SW480 (cell line): ENCODE measurements at regions not wholly inside any gene's neighbourhood (a gene's known extent, or its start where the extent isn't known, plus 50 kb on each side); places are given as distances from the start of the nearest gene placed in this dataset.

Experiments used
- DNase-seq: peaks from one replicate; pipeline ENCODE4 v3.0.0-alpha.2; 2016; ENCODE audit warnings: low spot score

GRCh38 chr13:29713839-29714238 is 118.4 kb upstream of the SLC7A1 start:
- DNase-seq = no peak

- no peak for DNase-seq
Measured at GRCh38 chr13:29711776-29712175, 116.3 kb upstream of the SLC7A1 start.

GRCh38 chr13:29710511-29710910 is 115.0 kb upstream of the SLC7A1 start:
- DNase-seq = no peak

- no peak for DNase-seq
Measured at GRCh38 chr13:29709407-29710069, 114.0 kb upstream of the SLC7A1 start.

DNA sequence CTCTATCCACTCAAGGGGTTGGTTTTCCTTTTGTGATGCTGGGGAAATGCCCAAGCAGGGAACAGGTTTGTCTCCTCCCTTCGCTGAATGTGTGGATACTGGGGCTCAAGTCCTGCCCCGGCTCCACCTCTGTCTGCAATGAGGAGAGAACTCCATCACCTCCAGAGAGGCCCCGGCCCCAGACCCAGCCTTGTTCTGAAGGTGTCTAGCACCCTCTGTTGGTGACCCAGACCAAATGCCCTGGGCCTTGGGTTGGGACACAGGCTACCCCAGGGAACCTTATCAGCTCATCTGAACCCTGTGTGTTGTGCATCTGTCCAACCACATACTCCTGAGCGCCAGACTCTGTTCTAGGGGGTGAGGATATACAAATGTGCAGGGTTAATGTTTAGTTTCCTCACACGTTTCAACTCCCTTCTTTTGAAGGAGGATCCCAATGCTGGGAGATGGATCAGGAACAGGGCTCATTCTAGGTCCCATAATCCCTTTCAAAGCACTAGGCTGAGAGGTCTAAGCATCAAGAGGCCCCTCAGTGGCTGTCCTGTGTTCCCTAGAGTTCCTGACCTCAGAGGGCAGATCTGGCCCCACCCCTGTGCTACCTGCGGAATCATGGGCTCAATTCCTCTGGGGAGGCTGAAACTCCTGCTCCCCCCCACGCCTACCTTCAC is 112.5 kb upstream of the SLC7A1 start:
- DNase-seq = peak; percentile 44

DNA sequence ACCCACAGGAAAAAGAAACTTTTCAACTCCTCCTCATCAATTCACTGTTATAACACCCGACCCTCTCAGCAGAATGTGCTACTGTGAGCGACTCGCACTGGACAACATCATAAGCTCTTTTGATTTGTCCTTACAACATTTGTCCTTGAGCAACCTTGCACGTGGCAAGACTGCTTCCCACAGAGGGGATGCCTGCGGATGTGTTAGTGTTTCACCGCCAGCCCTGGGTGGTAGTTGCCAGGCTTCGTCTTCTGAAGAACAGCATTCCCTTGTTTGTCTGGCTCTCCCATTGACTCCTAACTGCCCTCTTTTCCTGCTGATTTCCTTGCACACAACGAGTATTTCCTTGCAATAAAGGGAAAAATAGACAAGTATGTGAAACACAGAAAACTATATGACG is 111.4 kb upstream of the SLC7A1 start:
- DNase-seq = no peak

DNA sequence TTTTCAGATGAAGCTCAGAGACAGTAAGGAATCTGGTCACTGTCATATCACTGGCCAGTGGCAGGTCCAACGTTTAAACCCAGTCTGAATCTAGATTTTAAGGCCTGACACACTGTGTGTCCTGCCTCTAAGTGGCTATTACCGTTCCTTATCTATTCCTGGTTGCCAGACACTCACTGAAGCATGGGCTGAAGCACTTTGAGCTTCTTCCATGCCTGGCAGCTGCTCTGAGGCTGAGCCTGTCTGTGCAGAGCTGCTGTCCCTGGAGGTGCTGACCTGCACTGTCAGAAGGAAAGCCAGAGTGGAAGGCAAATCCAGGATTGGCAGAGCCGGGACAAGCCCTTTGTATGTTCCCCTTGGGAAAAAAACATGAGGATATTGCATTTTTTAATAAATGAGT is 109.2 kb upstream of the SLC7A1 start:
- DNase-seq = no peak

DNA sequence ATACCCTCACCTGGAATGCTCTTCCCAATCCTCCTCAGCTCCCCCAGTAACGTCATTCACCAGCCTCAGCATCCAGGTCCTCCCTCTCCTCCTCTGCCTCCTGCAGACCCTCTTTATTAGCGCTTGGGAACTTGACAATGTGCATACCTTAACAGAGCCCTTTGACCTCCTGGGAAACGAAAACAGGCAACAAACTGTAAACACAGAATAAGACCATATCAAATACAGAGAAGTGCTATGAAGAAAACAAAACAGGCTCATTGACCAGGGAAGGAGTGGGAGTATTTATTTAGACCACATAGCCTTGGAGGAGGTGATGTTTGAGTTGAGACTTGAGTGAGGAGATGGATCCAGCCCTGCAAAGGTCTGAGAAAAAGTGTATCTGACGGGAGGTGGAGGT is 107.9 kb upstream of the SLC7A1 start:
- no peak for DNase-seq

- no peak for DNase-seq
Measured at GRCh38 chr13:29702912-29703351, 107.4 kb upstream of the SLC7A1 start.

- DNase-seq = no peak
Measured at GRCh38 chr13:29698106-29698505, 102.6 kb upstream of the SLC7A1 start.

DNA sequence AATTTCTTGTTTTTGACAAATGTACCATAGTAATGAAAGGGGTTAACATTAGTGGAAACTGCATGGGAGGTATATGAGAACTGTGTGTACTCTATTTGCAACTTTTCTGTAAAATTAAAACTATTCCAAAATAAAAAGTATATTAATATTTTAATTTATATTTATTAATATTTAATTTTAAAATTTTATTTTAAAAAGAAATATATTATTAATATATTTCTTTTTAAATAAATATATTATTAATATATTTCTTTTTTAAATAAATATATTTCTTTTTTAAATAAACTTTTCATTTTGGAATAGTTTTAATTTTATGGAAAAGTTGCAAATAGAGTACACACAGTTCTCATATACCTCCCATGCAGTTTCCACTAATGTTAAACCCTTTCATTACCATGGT is 101.1 kb upstream of the SLC7A1 start:
- DNase-seq = no peak

DNA sequence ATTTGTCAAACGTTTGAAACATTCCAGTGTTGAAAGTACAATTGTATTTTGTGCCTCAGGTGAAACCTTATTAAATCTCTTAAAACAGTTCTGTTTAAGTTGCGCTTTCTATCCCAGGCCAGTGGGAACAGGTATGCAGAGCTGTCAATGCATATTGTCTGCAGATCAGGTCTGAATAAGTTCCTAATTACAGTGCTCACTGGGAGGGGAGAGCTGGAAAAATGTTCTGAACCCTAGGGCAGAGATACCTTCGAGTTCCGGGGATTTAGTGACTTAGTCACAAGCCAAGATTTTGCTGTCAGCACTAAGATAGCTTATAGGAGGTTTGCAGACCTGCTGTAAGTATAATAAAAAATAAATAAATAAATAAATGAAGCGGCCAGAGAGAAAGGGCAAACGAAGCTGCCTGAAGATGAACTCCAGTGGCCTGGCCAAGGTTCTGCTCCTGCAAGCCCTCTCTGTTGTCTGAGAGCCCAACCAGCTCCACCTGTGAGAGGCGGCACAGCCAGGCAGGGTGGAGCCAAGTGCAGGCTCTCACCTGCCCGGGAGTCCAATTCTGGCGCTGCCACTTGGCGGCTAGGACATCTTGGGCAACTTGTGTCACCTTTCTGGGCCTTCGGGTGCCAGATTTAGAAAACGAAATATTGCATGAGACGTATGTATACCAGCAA is 97.9 kb upstream of the SLC7A1 start:
- DNase-seq = no peak

DNA sequence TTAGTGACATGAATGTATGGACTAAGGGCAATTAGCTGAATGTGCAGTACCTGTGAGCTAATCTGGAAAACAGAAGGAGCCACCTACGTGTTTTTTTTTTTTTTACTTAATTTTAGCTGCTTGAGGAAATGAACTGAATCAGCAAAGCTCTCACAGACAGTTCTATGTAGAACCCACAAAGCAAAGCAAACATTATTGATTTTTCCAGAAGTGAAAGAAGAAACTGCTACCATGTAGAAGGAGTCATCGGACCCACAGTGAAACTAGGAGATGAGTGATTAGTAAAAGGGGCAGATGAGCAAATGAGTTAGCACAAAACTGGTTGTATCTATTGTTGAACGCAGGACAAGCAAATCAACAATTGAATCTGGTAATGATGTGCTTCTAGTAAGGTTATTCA is 94.1 kb upstream of the SLC7A1 start:
- no peak for DNase-seq

DNA sequence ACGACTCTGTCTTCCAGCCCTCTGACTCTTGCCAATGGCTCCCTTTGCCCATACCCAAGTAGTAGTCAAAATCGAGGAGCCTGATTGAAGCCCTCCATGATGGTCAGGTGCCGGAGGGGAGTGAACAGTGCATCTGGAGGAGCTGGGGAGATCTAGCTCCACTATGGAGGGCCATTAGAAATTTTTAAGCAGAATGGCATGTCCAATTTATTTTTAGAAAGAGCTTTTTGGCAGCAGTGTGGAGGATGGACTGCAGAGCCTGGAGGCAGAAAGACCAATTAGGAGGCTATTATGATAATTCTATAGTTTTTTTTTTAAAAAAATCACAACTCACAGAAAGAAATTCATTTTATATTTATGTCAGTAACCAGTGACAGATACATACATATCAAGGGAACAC is 92.7 kb upstream of the SLC7A1 start:
- no peak for DNase-seq

DNA sequence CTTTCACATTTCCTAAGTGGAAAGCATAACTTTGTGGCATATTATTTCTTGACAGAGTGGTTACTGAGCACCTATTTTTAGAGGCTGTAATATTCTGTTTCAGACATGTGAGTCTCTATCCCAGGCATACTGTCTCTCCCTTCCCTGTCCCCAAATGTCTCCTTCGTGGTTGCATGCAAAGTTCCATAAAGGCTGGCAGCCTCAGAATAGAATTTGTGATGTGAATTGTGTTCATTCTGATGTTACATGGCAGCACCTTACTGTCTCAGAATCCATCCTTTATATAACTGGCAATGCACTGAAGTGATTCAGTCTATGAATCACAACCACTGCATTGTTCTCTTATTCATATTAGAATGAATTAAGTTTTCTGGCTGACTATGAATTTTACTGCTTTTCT is 89.0 kb upstream of the SLC7A1 start:
- DNase-seq = no peak

DNA sequence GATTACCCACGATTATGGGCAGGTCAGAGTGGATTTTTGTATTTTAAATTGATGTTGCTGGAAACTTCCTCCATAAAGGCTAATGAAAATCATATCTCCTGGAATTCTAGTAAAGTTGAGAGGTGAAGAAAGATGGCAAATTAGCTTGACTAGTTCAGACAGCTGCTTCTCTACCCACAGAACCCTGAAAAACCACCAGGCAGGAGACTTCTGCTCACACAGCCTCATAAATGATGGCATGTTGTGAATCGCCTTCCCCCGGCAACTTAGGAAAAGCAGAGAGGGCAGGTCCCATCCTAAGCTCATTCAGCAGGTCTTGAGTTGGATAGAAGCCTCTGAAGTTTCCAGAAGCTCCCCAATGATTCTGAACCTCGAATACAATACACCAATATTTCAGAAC is 87.6 kb upstream of the SLC7A1 start:
- no peak for DNase-seq

DNA sequence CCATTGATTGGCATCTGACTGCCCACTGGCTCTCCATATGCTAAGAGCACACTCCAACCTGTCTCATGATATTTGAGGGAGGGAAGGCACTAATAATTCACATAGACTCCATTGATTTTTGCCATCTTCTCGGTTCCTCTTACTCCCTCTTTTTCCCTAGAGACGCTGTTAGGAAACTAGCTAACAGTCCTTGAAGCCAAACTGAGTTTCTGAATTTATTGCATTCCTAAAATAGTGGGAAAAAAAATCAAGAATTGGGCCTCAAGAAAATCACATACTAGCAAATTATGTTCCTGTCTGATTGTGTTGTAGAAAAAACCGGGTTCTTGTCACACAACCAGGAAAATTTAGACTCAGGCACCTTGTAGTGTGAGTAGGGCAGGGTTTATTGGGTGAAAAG is 86.4 kb upstream of the SLC7A1 start:
- no peak for DNase-seq

- DNase-seq = no peak
Measured at GRCh38 chr13:29679396-29680053, 84.0 kb upstream of the SLC7A1 start.

DNA sequence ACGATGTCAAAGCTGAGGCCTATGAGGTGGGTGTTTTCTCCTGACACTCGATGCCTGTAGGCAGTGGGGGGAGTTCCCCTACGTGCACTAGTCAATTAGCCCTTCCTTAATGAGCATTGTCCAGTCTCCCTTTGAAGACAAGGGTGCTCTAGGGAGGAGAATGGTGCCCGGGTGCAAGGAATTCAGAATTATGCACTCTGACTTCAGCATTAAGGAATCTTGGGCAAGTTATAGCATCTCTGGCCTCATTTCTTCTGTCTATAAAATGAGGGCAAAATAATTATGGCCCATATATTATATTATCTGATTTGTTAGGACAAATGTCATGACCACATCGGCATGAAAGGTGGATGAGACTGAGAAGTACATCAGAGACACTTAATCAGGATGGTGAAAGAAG is 82.1 kb upstream of the SLC7A1 start:
- DNase-seq = no peak

DNA sequence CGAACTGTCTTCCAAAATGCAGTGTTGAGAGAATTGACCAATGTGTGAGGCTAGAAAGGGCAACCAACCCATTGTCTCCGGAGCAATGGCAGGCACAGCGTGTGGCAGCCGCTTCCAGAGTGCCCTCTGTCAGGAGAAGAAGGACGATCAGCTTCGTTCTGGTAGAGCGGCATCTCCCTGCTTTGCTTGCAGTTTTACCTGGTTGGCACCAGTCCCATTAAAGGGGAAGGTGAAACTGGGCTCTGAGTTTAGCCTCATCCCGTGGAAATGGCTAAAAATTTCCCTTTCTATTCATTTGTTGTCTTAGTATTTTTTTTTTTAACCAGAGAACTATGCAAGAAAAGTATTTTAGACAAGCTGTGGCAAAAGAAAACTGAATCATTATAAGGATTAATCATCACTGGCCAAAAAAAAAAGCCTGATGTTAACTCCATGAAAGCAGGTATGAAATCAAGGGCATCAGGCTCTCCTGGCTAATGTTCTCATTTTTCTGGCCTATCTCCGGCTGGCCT is 81.5 kb upstream of the SLC7A1 start:
- DNase-seq = no peak

DNA sequence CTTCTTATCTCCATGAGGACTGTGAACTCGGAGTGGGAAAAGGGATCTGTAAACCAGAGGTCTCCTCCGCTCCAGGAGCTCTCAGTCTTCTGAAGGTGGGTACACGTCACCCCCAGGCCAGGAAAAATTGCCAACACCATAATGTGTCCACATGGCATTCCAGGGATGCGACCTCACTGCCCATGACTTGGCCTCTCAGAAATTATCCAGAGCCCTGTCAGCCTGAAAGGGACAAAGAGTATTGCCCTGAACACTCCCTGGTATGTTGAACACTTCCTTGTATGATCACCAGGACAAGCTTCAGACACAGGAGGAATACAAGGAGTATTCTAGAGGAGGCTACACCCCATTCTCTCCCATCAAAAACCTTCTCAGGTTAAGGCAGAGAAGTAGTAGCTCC is 81.0 kb upstream of the SLC7A1 start:
- no peak for DNase-seq

DNA sequence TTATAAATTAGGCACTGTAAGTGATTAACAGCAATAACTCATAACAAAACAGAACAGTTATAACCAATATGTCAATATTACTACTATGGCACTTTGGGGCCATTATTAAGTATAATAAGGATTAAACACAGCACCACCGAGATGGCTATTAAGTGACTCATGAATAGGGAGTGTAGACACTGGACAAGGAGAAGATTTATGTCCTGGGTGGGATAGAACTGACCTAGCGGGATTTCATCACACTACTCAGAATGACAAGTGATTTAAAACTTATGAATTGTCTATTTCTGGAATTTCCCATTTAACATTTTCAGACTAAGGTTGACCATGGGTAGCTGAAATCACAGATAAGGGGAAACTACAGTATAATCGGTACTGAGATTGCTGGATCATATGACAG is 79.0 kb upstream of the SLC7A1 start:
- DNase-seq = no peak

DNA sequence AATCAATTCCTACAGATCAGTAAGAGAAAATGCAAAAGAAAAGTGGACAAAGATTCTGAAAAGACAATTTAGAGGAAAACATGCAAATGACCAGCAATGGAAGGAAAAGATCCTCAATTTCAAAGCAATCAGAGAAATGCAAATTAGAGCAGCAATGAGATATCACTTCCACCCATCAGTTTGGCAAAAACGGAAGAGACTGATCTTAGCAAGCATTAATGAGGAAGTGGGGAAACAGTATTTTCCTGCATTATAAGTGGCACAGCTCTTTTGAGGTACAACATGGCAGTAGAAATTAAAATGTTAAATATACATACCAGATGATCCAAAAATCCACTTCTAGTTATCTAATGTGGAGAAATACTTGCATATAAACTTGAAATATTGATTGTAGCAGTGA is 69.1 kb upstream of the SLC7A1 start:
- DNase-seq = no peak
